ENCODE measurements at regions not wholly inside any gene's neighbourhood (a gene's known extent, or its start where the extent isn't known, plus 50 kb on each side); places are given as distances from the start of the nearest gene placed in this dataset.
"Not testable (repeated sequence)": the region's sequence is repeated elsewhere in the genome, so short reads cannot be mapped to it uniquely, and the experiment has no call there.

- no peak for DNase-seq
These were observed 241.2 kb upstream of the G2E3 start for GRCh38 chr14:30317729-30318128.

GRCh38 chr14:30322819-30323218 lies 236.1 kb upstream of the G2E3 start:
- no peak for DNase-seq

GRCh38 chr14:30330033-30330432 lies 228.9 kb upstream of the G2E3 start:
- DNase-seq, result no peak

- DNase-seq, result no peak
These were observed 228.5 kb upstream of the G2E3 start for GRCh38 chr14:30330445-30330844.

GRCh38 chr14:30331030-30331429 lies 227.9 kb upstream of the G2E3 start:
- no peak for DNase-seq

GRCh38 chr14:30332374-30332773 lies 226.6 kb upstream of the G2E3 start:
- no peak for DNase-seq

DNA sequence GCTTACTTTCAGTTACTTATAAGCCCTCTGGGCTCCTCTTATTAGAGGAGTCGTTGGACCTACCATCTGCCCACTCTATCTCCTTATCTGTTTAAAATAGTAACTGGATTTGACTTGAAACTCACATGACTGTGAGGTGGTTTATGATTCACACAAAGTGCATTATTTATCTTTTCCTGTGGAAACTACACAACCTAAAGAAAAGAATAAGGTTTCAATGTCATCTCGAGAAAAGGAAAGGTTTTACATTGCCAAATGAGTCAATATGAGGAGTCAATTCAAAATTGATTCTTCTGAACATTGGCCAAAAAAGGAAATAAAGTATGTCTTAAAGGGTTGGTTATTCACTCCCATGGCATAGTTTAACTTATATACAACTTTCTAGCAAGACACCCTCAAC lies 225.0 kb upstream of the G2E3 start:
- DNase-seq, result no peak

- no peak for DNase-seq
These were observed 221.5 kb upstream of the G2E3 start for GRCh38 chr14:30337456-30337855.

- no peak for DNase-seq
These were observed 219.6 kb upstream of the G2E3 start for GRCh38 chr14:30339311-30339901.

- DNase-seq, result no peak
These were observed 218.5 kb upstream of the G2E3 start for GRCh38 chr14:30340495-30340894.

DNA sequence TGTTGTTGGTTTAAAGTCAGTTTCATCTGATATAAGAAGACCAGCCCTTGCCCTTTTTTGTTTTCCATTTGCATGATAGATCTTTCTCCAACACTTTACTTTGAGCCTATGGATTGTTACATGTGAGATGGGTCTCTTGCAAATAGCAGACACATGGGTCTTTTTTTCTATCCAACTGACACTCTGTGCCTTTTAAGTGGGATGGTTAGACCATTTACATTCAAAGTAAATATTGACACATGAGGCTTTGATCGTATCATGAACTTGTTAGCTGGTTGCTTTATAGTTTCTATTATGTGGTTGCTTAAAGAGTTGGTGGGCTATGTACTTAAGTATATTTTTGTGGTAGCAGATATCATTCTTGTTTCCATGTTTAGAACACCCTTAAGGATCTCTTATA lies 213.4 kb upstream of the G2E3 start:
- DNase-seq, result no peak

DNA sequence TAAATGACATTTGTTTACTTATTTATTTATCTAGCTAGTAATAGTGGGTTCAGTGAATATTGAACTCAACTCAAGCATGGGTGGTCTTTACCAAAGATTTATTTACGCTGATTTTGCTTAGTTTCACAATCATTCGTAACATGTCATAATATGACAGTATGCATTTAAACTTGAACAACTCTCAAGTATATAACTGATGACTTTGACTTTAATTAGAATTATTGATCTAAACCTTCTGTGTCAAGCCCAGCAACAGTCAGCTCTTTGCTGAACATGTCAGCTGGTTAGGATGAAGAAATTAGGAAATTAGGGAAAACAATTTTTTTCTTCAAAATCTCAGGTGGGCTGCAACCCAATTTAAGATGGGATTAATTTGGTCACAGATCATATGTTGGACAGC lies 210.5 kb upstream of the G2E3 start:
- DNase-seq, result no peak

GRCh38 chr14:30349520-30349919 lies 209.4 kb upstream of the G2E3 start:
- no peak for DNase-seq

DNA sequence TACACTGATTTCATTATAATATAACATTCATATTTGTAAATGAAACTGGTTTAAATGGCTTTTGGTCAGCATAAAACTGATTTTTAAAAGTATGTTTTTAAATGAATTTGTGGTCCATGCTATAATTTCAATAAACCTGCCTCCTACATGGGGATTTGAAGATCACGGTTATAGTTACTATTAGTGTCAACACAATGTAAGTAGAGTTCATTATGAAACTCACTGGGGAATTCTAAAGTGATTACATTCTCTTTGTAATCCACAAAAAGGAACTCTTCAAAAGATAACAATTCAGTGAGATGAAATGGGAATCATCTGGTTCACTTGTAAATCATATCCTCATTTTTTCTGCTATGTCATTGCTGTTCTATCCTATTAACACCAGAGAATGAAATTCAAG lies 204.5 kb upstream of the G2E3 start:
- no peak for DNase-seq

GRCh38 chr14:30355431-30355913 lies 203.5 kb upstream of the G2E3 start:
- peak; percentile 25 for DNase-seq

DNA sequence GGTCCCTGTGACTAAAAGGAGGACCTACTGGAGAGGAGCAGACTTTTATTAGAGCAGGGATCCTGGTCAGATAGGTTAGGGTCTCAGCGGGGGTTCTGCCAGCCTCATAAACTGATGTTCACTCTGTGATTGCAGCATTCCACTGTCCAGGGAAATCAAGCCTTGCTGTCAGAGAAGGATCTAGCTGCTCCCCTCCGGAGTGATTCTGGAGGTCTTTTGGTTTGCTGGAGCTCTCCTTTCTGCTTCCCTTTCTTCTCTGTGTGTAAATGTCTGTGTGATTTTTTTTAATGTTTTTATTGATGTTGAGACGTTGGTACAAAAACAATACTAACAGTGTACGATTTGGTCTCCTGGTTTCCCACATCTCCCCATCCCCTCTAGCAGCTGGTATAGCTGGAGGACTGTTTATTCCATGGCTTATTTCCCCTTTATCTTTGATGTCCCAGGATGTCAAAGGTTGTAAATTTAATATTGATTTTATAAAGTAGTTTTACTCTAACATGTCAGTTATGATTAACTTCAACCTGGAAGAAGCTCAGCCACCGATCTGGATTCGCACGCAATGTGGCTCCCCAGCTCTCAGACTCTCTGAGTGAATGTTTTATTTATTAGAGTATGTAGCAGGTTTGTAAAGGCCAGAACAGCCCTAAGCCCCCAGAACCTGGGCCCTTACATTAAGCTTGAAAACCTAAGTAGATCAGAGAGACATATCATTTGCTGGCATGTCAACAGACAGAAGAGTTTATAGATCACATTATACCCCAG lies 202.3 kb upstream of the G2E3 start:
- DNase-seq, result no peak

- no peak for DNase-seq
These were observed 201.2 kb upstream of the G2E3 start for GRCh38 chr14:30357791-30358190.

GRCh38 chr14:30362369-30363218 lies 196.4 kb upstream of the G2E3 start:
- no peak for DNase-seq

DNA sequence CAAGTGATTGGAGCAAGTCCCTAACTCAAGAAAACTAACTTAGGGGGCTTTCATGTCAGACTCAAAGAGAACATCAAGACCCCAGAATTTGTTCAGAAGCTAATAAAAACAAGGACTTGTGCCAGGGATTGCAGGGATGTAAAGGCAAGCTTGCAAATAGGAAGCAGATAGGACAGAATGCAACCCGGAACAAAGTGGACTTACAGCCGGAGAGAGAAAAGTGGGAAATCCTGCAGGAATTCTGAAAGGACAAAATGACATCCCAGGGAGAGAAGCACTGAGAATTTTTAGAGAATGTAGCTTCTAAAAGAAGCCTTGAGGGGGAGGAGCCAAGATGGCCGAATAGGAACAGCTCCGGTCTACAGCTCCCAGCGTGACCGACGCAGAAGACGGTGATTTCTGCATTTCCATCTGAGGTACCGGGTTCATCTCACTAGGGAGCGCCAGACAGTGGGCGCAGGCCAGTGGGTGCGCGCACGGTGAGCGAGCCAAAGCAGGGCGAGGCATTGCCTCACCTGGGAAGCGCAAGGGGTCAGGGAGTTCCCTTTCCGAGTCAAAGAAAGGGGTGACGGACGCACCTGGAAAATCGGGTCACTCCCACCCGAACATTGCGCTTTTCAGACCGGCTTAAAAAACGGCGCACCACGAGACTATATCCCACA lies 195.6 kb upstream of the G2E3 start:
- not testable (repeated sequence) for DNase-seq

GRCh38 chr14:30369502-30370180 lies 189.3 kb upstream of the G2E3 start:
- no peak for DNase-seq

DNA sequence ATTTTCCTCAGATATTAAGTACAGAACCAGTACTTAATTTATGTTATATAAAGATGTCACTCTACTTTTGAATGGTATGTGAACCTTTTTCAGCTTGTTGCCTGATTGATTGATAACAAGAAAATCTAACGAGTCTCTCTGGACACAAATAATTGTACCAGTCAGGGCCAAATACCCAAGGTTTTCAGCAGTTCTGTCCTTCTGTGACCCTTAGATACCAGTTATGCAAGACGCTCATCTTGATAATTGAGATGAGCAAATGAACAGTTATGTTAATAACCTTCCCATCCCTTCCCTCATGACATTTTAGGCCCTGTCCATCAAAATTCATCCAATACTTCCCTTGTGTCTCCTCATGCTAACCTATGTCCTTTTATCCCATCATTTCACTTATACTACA lies 185.9 kb upstream of the G2E3 start:
- DNase-seq, result no peak

DNA sequence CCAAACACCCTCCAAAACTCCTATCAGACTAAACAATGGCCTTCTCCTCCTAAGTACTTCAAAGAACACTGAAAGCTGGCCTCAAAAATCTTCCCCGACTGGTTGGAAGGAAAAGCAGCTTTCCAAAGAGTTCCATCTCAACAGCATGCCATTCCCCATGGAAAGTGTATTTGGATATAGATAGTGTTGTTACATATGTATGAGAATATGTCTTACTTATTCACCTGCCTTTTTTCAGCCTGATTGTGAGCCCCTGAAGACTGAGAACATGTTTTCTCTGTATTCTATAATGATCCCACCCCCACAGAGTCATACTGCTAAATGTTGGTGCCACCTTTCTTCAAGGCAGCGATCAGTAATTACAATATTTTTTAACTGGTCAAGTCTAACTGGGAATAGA lies 185.4 kb upstream of the G2E3 start:
- no peak for DNase-seq
